ENCODE measurements at regions not wholly inside any gene's neighbourhood (a gene's known extent, or its start where the extent isn't known, plus 50 kb on each side); places are given as distances from the start of the nearest gene placed in this dataset.

GRCh38 chr3:177283983-177284382, 86.7 kb upstream of the TBL1XR1 start:
- Histone ChIP-seq H3K79me2 (ENCODE audit: insufficient read depth, low read length) (no peaks in the 10 kb centered on the region), H3K36me3 (ENCODE audit: insufficient read depth, low read length) (no peaks in the 10 kb centered on the region), H3K4me3 (ENCODE audit: insufficient read depth, low read length) (no peak overlapping the region), H3K4me1 (ENCODE audit: insufficient read depth, low read length) (no peaks in the 10 kb centered on the region), H3K9me3 (ENCODE audit: low read depth, low read length) (no peaks in the 10 kb centered on the region), H3K27ac (ENCODE audit: low read depth, low read length) (no peak overlapping the region), H3K4me2 (ENCODE audit: insufficient read depth, low read length) (peak overlapping the region; percentile 32), H2AFZ (ENCODE audit: low read length) (peak overlapping the region; percentile 66), H4K20me1 (ENCODE audit: insufficient read depth, low read length) (no peaks in the 10 kb centered on the region), H3K27me3 (ENCODE audit: insufficient read depth, low read length) (no peaks in the 10 kb centered on the region)
- no peak for TF ChIP-seq CTCF (IDR thresholded peaks at IDR 0.05; ENCODE audit: extremely low read depth, low read depth, low read length)
- no peak for DNase-seq (ENCODE audit: insufficient read length, low spot score, missing footprints)

GRCh38 chr3:177284383-177284881, 87.2 kb upstream of the TBL1XR1 start:
- Histone ChIP-seq H3K79me2 (ENCODE audit: insufficient read depth, low read length) (no peaks in the 10 kb centered on the region), H2AFZ (ENCODE audit: low read length) (peak overlapping the region; percentile 66), H3K4me2 (ENCODE audit: insufficient read depth, low read length) (peak overlapping the region; percentile 32), H3K36me3 (ENCODE audit: insufficient read depth, low read length) (no peaks in the 10 kb centered on the region), H3K9me3 (ENCODE audit: low read depth, low read length) (no peaks in the 10 kb centered on the region), H4K20me1 (ENCODE audit: insufficient read depth, low read length) (no peaks in the 10 kb centered on the region), H3K4me1 (ENCODE audit: insufficient read depth, low read length) (no peaks in the 10 kb centered on the region), H3K27ac (ENCODE audit: low read depth, low read length) (no peak overlapping the region), H3K27me3 (ENCODE audit: insufficient read depth, low read length) (no peaks in the 10 kb centered on the region), H3K4me3 (ENCODE audit: insufficient read depth, low read length) (no peak overlapping the region)
- DNase-seq (ENCODE audit: insufficient read length, low spot score, missing footprints), result no peak
- TF ChIP-seq CTCF (IDR thresholded peaks at IDR 0.05; ENCODE audit: extremely low read depth, low read depth, low read length), result no peak

DNA sequence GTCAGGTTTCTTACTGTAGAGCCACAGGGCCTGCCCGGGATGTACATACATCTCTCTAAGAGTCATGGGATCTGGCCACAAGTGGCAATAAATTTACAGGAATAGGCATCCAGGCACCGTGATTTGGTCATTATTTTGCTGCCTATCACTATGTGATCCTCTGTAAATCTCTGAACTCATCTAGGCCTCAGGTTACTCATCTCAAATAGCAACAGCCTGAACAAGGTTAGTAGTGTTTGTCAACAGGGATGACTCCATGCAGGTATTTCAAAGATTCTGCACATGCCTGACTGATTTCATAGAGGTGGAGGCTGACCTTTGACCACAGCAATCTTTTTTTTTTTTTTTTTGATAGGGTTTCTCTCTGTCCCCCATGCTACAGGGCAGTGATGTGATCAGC, 88.8 kb upstream of the TBL1XR1 start:
- DNase-seq (ENCODE audit: insufficient read length, low spot score, missing footprints), result no peak
- no peaks in the 10 kb centered on the region for H3K36me3 ChIP-seq (ENCODE audit: insufficient read depth, low read length)
- no peak overlapping the region for H2AFZ ChIP-seq (ENCODE audit: low read length)
- H3K4me3 ChIP-seq (ENCODE audit: insufficient read depth, low read length), result no peak overlapping the region
- H4K20me1 ChIP-seq (ENCODE audit: insufficient read depth, low read length), result no peaks in the 10 kb centered on the region
- no peak overlapping the region for H3K27ac ChIP-seq (ENCODE audit: low read depth, low read length)
- H3K27me3 ChIP-seq (ENCODE audit: insufficient read depth, low read length), result no peaks in the 10 kb centered on the region
- H3K9me3 ChIP-seq (ENCODE audit: low read depth, low read length), result no peaks in the 10 kb centered on the region
- no peak overlapping the region for H3K4me2 ChIP-seq (ENCODE audit: insufficient read depth, low read length)
- TF ChIP-seq CTCF (IDR thresholded peaks at IDR 0.05; ENCODE audit: extremely low read depth, low read depth, low read length), result no peak
- H3K4me1 ChIP-seq (ENCODE audit: insufficient read depth, low read length), result no peaks in the 10 kb centered on the region
- H3K79me2 ChIP-seq (ENCODE audit: insufficient read depth, low read length), result no peaks in the 10 kb centered on the region

DNA sequence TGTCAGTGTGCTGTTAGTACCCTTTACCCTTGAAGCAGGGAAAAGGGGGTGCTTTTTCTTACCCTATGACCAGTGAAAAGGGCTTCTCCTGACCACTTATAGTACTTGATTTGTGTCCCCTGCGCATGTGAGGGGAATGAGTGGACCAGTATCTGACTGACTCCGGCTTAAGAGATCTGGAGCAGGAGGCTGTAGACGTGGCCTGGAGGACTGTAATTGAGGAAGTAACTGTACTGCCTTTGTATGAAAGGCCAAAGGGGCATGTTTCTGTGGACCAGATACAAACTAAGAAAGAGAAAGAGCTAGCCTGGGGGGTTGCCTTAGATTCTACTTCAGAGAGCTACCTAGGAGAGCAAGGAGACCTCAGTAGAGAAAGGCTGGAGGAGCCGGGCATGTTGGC, 89.9 kb upstream of the TBL1XR1 start:
- Histone ChIP-seq H3K79me2 (ENCODE audit: insufficient read depth, low read length) (no peaks in the 10 kb centered on the region), H3K9me3 (ENCODE audit: low read depth, low read length) (no peaks in the 10 kb centered on the region), H3K27me3 (ENCODE audit: insufficient read depth, low read length) (no peaks in the 10 kb centered on the region), H4K20me1 (ENCODE audit: insufficient read depth, low read length) (no peaks in the 10 kb centered on the region), H3K4me3 (ENCODE audit: insufficient read depth, low read length) (no peak overlapping the region), H2AFZ (ENCODE audit: low read length) (no peak overlapping the region), H3K4me2 (ENCODE audit: insufficient read depth, low read length) (no peak overlapping the region), H3K27ac (ENCODE audit: low read depth, low read length) (no peak overlapping the region), H3K4me1 (ENCODE audit: insufficient read depth, low read length) (no peaks in the 10 kb centered on the region), H3K36me3 (ENCODE audit: insufficient read depth, low read length) (no peaks in the 10 kb centered on the region)
- no peak for TF ChIP-seq CTCF (IDR thresholded peaks at IDR 0.05; ENCODE audit: extremely low read depth, low read depth, low read length)
- no peak for DNase-seq (ENCODE audit: insufficient read length, low spot score, missing footprints)

Data from osteoblast (primary cell).